Urinary bladder (tissue), 3 donors: ENCODE measurements at regions not wholly inside any gene's neighbourhood (a gene's known extent, or its start where the extent isn't known, plus 50 kb on each side); places are given as distances from the start of the nearest gene placed in this dataset.

Source experiments
- DNase-seq: peaks from one replicate; pipeline ENCODE4 v3.0.0-alpha.2; 2015; ENCODE audit errors: extremely low spot score
- H3K27ac ChIP-seq: one replicate; pipeline ENCODE4 v1.5.1; 2013; ENCODE audit warnings: low read depth, mild to moderate bottlenecking, moderate library complexity
- H3K36me3 ChIP-seq: one replicate; pipeline ENCODE4 v1.6.1; 2013; ENCODE audit warnings: mild to moderate bottlenecking, moderate library complexity; ENCODE audit not compliant: insufficient read depth
- H3K4me1 ChIP-seq: one replicate; pipeline ENCODE4 v1.6.1; 2013; ENCODE audit warnings: mild to moderate bottlenecking, moderate library complexity; ENCODE audit not compliant: insufficient read depth
- H3K4me3 ChIP-seq: one replicate; pipeline ENCODE4 v1.5.1; 2013; ENCODE audit warnings: low read depth, low read length
- WGBS: extraction: QIAGEN DNeasy Blood & Tissue Kit; methylation state at CpG from one replicate; pipeline ENCODE4 v1.1.7; 2013; 5-methylcytosine and 5-hydroxymethylcytosine counted together
- donor health status: healthy with polysubstance abuse.
- donor health status: healthy.

- no peak overlapping the region for H3K27ac ChIP-seq
- WGBS = 66% methylated on average over 8 of the region's 8 CpGs
- H3K4me3 ChIP-seq = no peak overlapping the region
- no peak for DNase-seq
- H3K4me1 ChIP-seq = no peaks in the 10 kb centered on the region
- no peaks in the 10 kb centered on the region for H3K36me3 ChIP-seq
These were observed 106.9 kb downstream of the TMEM114 start for GRCh38 chr16:8483396-8483795.

- Histone ChIP-seq H3K27ac (no peak overlapping the region), H3K36me3 (no peaks in the 10 kb centered on the region), H3K4me3 (no peak overlapping the region), H3K4me1 (no peaks in the 10 kb centered on the region)
- 63% methylated on average over 3 of the region's 3 CpGs for WGBS
- no peak for DNase-seq
These were observed 108.5 kb downstream of the TMEM114 start for GRCh38 chr16:8481810-8482209.

DNA sequence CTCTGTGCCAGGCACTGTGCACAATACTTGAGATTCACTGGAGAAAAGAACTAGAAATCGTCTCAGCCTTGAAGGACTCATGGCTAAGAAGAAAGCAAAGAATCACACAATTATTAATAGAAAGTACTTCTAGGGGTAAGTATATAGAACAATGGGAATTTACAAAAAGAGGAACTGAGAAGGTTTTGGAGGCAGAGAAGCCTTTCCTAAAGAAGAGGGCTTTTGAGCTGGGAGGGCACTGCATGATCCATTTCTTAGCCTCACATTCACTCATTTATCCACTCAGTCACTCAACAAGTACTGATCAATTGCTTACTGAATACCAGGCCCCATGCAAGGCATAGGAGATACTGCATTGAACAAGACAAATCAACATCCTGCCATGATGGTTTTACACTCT lies 113.5 kb downstream of the TMEM114 start:
- no peaks in the 10 kb centered on the region for H3K36me3 ChIP-seq
- H3K4me1 ChIP-seq = no peaks in the 10 kb centered on the region
- H3K27ac ChIP-seq = no peak overlapping the region
- no peak overlapping the region for H3K4me3 ChIP-seq
- DNase-seq = no peak
- WGBS = 73% methylated on average over 1 of the region's 1 CpG

DNA sequence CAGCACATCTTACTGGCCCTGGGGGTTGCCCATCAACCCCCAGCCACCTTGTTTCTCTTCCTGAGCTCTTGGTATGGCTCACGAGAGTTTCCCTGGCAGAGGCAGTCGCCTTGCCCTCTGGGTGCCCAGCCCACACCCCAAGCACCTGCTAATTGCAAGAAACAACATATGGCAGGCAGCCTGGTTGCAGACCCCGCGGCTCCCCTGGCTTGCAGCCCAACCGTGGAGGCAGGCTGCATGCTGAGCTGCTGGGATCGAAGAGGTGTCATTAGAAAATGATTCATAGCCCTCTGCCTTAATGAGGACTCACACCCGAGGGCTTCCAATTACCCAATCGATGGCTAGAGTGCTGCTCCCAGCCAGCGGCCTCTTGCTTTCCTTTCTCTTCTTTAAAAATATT lies 115.7 kb downstream of the TMEM114 start:
- Histone ChIP-seq H3K27ac (no peak overlapping the region), H3K36me3 (no peaks in the 10 kb centered on the region), H3K4me1 (no peaks in the 10 kb centered on the region), H3K4me3 (no peak overlapping the region)
- DNase-seq = no peak
- WGBS = 52% methylated on average over 9 of the region's 9 CpGs

GRCh38 chr16:8469102-8469778 lies 121.1 kb downstream of the TMEM114 start:
- H3K4me1 ChIP-seq = no peaks in the 10 kb centered on the region
- 60% methylated on average over 7 of the region's 7 CpGs for WGBS
- no peak overlapping the region for H3K27ac ChIP-seq
- H3K36me3 ChIP-seq = no peaks in the 10 kb centered on the region
- no peak for DNase-seq
- no peak overlapping the region for H3K4me3 ChIP-seq

DNA sequence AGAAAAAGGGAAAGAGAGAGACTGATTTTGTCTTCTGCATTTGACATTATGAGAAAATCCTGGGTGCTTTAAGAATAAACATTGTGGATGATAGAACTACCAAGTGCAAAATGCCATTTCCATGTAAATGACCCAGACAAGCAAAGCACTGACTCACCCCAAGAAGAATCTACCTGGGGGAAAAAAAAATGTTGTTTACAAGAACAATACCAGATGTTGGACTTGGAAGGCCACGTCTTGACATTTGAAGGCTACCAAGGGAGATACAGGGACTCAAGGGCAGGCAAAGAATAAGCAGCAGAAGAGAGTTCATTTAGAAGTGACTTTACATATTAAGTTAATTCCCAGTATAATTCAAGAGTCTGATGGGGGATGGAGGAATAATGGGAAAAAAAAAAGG lies 125.3 kb downstream of the TMEM114 start:
- no peaks in the 10 kb centered on the region for H3K4me1 ChIP-seq
- 63% methylated on average over 1 of the region's 1 CpG for WGBS
- H3K36me3 ChIP-seq = no peaks in the 10 kb centered on the region
- no peak overlapping the region for H3K27ac ChIP-seq
- no peak for DNase-seq
- H3K4me3 ChIP-seq = no peak overlapping the region

- H3K4me1 ChIP-seq = no peaks in the 10 kb centered on the region
- WGBS = 49% methylated on average over 3 of the region's 3 CpGs
- no peaks in the 10 kb centered on the region for H3K36me3 ChIP-seq
- no peak overlapping the region for H3K27ac ChIP-seq
- H3K4me3 ChIP-seq = no peak overlapping the region
- no peak for DNase-seq
These were observed 131.1 kb downstream of the TMEM114 start for GRCh38 chr16:8459085-8459733.

- DNase-seq = no peak
- WGBS = 46% methylated on average over 5 of the region's 5 CpGs
- Histone ChIP-seq H3K36me3 (no peaks in the 10 kb centered on the region), H3K27ac (no peak overlapping the region), H3K4me3 (no peak overlapping the region), H3K4me1 (no peaks in the 10 kb centered on the region)
These were observed 131.7 kb downstream of the TMEM114 start for GRCh38 chr16:8458481-8459046.

DNA sequence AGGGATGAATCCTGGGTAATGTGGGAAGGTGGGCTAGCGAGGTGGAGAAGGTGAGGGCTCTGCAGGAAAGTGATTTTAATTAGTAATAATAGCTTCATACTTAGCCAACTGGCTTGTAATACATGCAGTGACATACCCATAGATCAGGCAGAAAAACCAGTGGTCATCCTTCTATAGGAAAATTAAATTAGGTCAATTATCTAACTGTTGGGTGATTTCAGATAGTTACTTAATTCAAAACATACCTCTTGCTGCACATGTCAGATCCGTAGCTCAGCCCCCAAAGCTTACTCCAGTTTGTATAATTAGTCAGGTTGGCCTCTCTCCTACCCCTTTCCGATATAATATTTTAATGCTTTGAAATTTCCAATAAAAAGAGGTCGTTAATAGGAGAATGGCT lies 137.0 kb downstream of the TMEM114 start:
- no peak for DNase-seq
- WGBS = 61% methylated on average over 4 of the region's 4 CpGs

DNA sequence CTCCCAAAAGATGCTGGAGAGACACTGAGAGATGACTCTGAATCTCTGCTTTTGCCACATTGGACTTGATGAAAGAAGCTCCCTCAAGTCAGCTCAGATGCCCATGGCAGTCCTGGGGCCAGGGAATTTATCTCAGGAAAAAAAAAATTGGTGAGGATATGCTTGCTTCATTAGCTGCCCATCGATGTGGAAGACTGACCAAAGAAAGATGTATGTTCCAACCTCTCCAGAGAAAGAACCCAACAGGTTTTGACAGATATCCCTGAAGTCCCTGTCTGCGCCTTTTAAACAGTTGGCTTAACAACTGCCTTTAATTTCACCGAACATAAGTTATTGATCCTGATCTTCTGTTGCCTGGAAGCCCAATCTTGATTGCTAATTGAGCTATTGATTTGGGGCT lies 137.4 kb downstream of the TMEM114 start:
- Histone ChIP-seq H3K4me3 (no peak overlapping the region), H3K36me3 (no peaks in the 10 kb centered on the region), H3K27ac (no peak overlapping the region), H3K4me1 (no peaks in the 10 kb centered on the region)
- DNase-seq = no peak
- 59% methylated on average over 3 of the region's 3 CpGs for WGBS

More for the DNA sequence above, 137.0 kb downstream of the TMEM114 start:
- Histone ChIP-seq H3K4me1 (no peaks in the 10 kb centered on the region), H3K27ac (no peak overlapping the region), H3K4me3 (no peak overlapping the region), H3K36me3 (no peaks in the 10 kb centered on the region)

- Histone ChIP-seq H3K36me3 (no peaks in the 10 kb centered on the region), H3K4me3 (no peak overlapping the region), H3K4me1 (no peaks in the 10 kb centered on the region), H3K27ac (no peak overlapping the region)
- no peak for DNase-seq
- WGBS = 82% methylated on average over 5 of the region's 5 CpGs
These were observed 153.4 kb downstream of the TMEM114 start for GRCh38 chr16:8436931-8437330.

GRCh38 chr16:8431783-8432182 lies 158.5 kb downstream of the TMEM114 start:
- Histone ChIP-seq H3K4me3 (no peak overlapping the region), H3K27ac (no peak overlapping the region), H3K4me1 (no peaks in the 10 kb centered on the region), H3K36me3 (no peaks in the 10 kb centered on the region)
- no peak for DNase-seq
- WGBS = 79% methylated on average over 1 of the region's 1 CpG

- DNase-seq = no peak
- WGBS = 66% methylated on average over 3 of the region's 3 CpGs
- no peak overlapping the region for H3K4me3 ChIP-seq
These were observed 159.9 kb downstream of the TMEM114 start for GRCh38 chr16:8430401-8430800.

GRCh38 chr16:8426569-8426968 lies 163.7 kb downstream of the TMEM114 start:
- Histone ChIP-seq H3K4me3 (no peak overlapping the region), H3K27ac (no peak overlapping the region), H3K36me3 (no peaks in the 10 kb centered on the region), H3K4me1 (no peaks in the 10 kb centered on the region)
- no peak for DNase-seq
- 90% methylated on average over 4 of the region's 4 CpGs for WGBS

More at GRCh38 chr16:8430401-8430800, 159.9 kb downstream of the TMEM114 start:
- Histone ChIP-seq H3K36me3 (no peaks in the 10 kb centered on the region), H3K4me1 (no peaks in the 10 kb centered on the region), H3K27ac (no peak overlapping the region)
